Trophoblast cell (in vitro differentiated cells and primary cell): ENCODE measurements at regions not wholly inside any gene's neighbourhood (a gene's known extent, or its start where the extent isn't known, plus 50 kb on each side); places are given as distances from the start of the nearest gene placed in this dataset.

Experiments
- DNase-seq, 2 donors: peaks; one replicate each; pipeline ENCODE4 v3.0.0-alpha.2; 2016
- H2AFZ ChIP-seq: 2 replicates; pipeline ENCODE4 v1.6.1; 2013; ENCODE audit warnings: low read length, moderate library complexity, mild to moderate bottlenecking; ENCODE audit not compliant: insufficient read depth, poor library complexity
- H2AK5ac ChIP-seq: 2 replicates; pipeline ENCODE4 v1.6.1; 2013; ENCODE audit warnings: mild to moderate bottlenecking, low read length
- H2BK120ac ChIP-seq: 2 replicates; pipeline ENCODE4 v1.6.1; 2013; ENCODE audit warnings: low read length, mild to moderate bottlenecking, moderate library complexity; ENCODE audit not compliant: insufficient read depth, poor library complexity
- H2BK12ac ChIP-seq: 2 replicates; pipeline ENCODE4 v1.6.1; 2013; ENCODE audit warnings: mild to moderate bottlenecking, low read length, moderate library complexity
- H2BK5ac ChIP-seq: 2 replicates; pipeline ENCODE4 v1.6.1; 2013; ENCODE audit warnings: low read length, low read depth, moderate library complexity, mild to moderate bottlenecking; ENCODE audit not compliant: poor library complexity
- H3K14ac ChIP-seq: 2 replicates; pipeline ENCODE4 v1.6.1; 2013; ENCODE audit warnings: mild to moderate bottlenecking, low read length
- H3K18ac ChIP-seq: 2 replicates; pipeline ENCODE4 v1.6.1; 2013; ENCODE audit warnings: mild to moderate bottlenecking, low read length
- H3K23ac ChIP-seq: 2 replicates; pipeline ENCODE4 v1.6.1; 2013; ENCODE audit warnings: low read length
- H3K27ac ChIP-seq: 2 replicates; pipeline ENCODE4 v1.5.1; 2013; ENCODE audit warnings: low read depth, mild to moderate bottlenecking, inconsistent platforms, low read length, moderate library complexity
- H3K27me3 ChIP-seq: 2 replicates; pipeline ENCODE4 v1.6.1; 2013; ENCODE audit warnings: inconsistent platforms, mild to moderate bottlenecking, low read length, moderate library complexity; ENCODE audit not compliant: insufficient read depth
- H3K36me3 ChIP-seq, 2 experiments: 1 replicate in 1 of 2; 2 replicates in 1 of 2; pipeline ENCODE4 v1.6.1; 2013; ENCODE audit warnings: low read length in 2 of 2, mild to moderate bottlenecking in 2 of 2, moderate library complexity in 1 of 2; ENCODE audit not compliant: insufficient read depth in 2 of 2, control insufficient read depth in 1 of 2
- H3K4ac ChIP-seq: 2 replicates; pipeline ENCODE4 v1.6.1; 2013; ENCODE audit warnings: low read depth, mild to moderate bottlenecking, low read length, moderate library complexity
- H3K4me1 ChIP-seq, 2 experiments: 1 replicate in 1 of 2; 2 replicates in 1 of 2; pipeline ENCODE4 v1.6.1; 2013; ENCODE audit warnings: low read length in 2 of 2, mild to moderate bottlenecking in 2 of 2, moderate library complexity in 1 of 2; ENCODE audit not compliant: insufficient read depth in 2 of 2, control insufficient read depth in 1 of 2
- H3K4me2 ChIP-seq: 2 replicates; pipeline ENCODE4 v1.6.1; 2013; ENCODE audit warnings: inconsistent platforms, mild to moderate bottlenecking, low read length, moderate library complexity
- H3K4me3 ChIP-seq: 2 replicates; pipeline ENCODE4 v1.5.1; 2013; ENCODE audit warnings: mild to moderate bottlenecking, low read depth, low read length, inconsistent platforms
- H3K79me1 ChIP-seq: one replicate; pipeline ENCODE4 v1.6.1; 2013; ENCODE audit warnings: low read length
- H3K79me2 ChIP-seq: 2 replicates; pipeline ENCODE4 v1.6.1; 2013; ENCODE audit warnings: low read length, mild to moderate bottlenecking; ENCODE audit not compliant: control insufficient read depth, insufficient read depth, poor library complexity
- H3K9ac ChIP-seq: 2 replicates; pipeline ENCODE4 v1.6.1; 2013; ENCODE audit warnings: mild to moderate bottlenecking, low read length
- H3K9me3 ChIP-seq: 2 replicates; pipeline ENCODE4 v1.6.1; 2013; ENCODE audit warnings: low read depth, mild to moderate bottlenecking, control low read depth, inconsistent platforms, low read length; ENCODE audit not compliant: insufficient read depth
- H4K12ac ChIP-seq: 2 replicates; pipeline ENCODE4 v1.6.1; 2013; ENCODE audit warnings: low read depth, mild to moderate bottlenecking, low read length, moderate library complexity
- H4K8ac ChIP-seq: 2 replicates; pipeline ENCODE4 v1.6.1; 2013; ENCODE audit warnings: low read depth, mild to moderate bottlenecking, low read length, moderate library complexity
- H4K91ac ChIP-seq: one replicate; pipeline ENCODE4 v1.6.1; 2013; ENCODE audit warnings: low read depth, mild to moderate bottlenecking, low read length, moderate library complexity
- WGBS: extraction: QIAGEN DNeasy Blood & Tissue Kit; methylation state at CpG from one replicate; pipeline ENCODE4 v1.1.7; 2013; ENCODE audit warnings: missing lambda C conversion rate; ENCODE audit not compliant: insufficient read length, insufficient coverage; ENCODE audit errors: extremely low coverage; 5-methylcytosine and 5-hydroxymethylcytosine counted together

DNA sequence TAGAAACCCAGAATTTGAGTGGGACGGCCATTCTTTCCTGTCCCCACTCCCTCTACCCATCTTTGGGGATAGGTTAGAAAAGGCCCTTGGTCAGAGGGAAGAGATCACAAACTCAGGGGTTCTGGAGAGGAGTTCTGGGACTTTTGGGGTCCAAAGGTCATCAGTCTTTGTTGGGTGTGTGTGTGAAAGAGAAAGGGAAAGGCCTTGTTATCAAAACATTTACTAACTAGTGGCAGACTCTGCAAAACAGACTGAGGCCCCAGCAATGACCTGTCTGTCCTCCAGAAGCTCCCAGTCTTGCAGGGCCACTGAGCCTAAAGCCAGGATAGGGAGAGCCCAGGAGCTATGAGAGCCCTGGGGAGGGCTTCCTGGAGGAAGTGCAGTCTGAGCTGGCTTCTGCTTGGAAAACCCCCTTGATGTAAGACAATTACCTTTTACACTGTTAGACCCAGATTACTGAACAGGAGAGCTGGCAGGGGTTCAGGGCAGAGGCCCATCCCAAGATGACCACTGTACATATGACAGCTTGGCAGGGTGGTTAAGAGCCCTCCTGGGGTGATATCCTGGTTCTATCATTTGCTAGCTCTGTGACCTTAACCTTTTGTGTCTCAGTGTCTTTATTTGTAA is 429.1 kb upstream of the CCDC196 start:
- H3K27ac ChIP-seq: no peak overlapping the region
- H3K4ac ChIP-seq: no peak overlapping the region
- H4K8ac ChIP-seq: no peak overlapping the region
- H3K23ac ChIP-seq: no peak overlapping the region
- no peak for DNase-seq
- no peak overlapping the region for H3K4me3 ChIP-seq
- H4K12ac ChIP-seq: no peak overlapping the region
- no peaks in the 10 kb centered on the region for H3K27me3 ChIP-seq
- no peaks in the 10 kb centered on the region for H3K79me2 ChIP-seq
- H3K36me3 ChIP-seq: no peaks in the 10 kb centered on the region
- no peaks in the 10 kb centered on the region for H3K4me1 ChIP-seq
- no peak overlapping the region for H3K9ac ChIP-seq
- H3K18ac ChIP-seq: no peak overlapping the region
- H3K9me3 ChIP-seq: peaks cover 2% of the 10 kb centered on the region
- H3K14ac ChIP-seq: no peak overlapping the region
- WGBS: no CpG with 5 or more reads among the region's 1 CpG
- H3K4me2 ChIP-seq: no peak overlapping the region
- H3K79me1 ChIP-seq: no peaks in the 10 kb centered on the region
- H2BK5ac ChIP-seq: no peak overlapping the region
- H2AK5ac ChIP-seq: no peak overlapping the region
- no peak overlapping the region for H4K91ac ChIP-seq
- no peak overlapping the region for H2BK120ac ChIP-seq
- no peak overlapping the region for H2AFZ ChIP-seq
- no peak overlapping the region for H2BK12ac ChIP-seq

DNA sequence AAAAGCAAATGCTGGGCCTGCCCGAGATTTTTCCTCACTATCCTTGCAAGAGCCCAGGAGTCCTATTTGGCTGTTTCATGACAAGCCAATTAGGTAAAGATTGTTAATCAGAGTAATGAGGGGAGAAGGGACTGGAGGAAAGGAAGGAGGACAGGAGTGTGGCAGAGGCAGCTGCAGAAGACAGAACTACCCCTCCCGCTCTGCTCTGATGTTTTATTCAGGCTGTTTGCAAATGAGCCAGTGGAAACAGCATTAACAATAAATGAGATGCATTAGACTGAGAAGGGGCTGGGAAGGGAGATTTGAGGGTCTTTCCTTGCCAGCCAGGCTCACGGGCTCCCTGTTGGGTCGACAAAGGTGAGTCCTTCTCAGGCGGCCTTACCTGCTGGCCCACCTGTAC is 421.0 kb upstream of the CCDC196 start:
- H4K12ac ChIP-seq: no peak overlapping the region
- no peak overlapping the region for H2BK120ac ChIP-seq
- no peak overlapping the region for H3K18ac ChIP-seq
- no peak overlapping the region for H3K23ac ChIP-seq
- no peak overlapping the region for H3K4me2 ChIP-seq
- peaks cover 0 to 1% of the 10 kb centered on the region in 2 experiments for H3K4me1 ChIP-seq
- H3K9ac ChIP-seq: no peak overlapping the region
- H3K36me3 ChIP-seq: no peaks in the 10 kb centered on the region
- H2AK5ac ChIP-seq: no peak overlapping the region
- no peak for DNase-seq
- H2BK12ac ChIP-seq: no peak overlapping the region
- H3K14ac ChIP-seq: no peak overlapping the region
- H4K91ac ChIP-seq: no peak overlapping the region
- H4K8ac ChIP-seq: no peak overlapping the region
- no peaks in the 10 kb centered on the region for H3K9me3 ChIP-seq
- no peaks in the 10 kb centered on the region for H3K79me1 ChIP-seq
- no peak overlapping the region for H3K4ac ChIP-seq
- no peaks in the 10 kb centered on the region for H3K27me3 ChIP-seq
- no peak overlapping the region for H2BK5ac ChIP-seq
- H3K4me3 ChIP-seq: no peak overlapping the region
- no peaks in the 10 kb centered on the region for H3K79me2 ChIP-seq
- WGBS: no CpG with 5 or more reads among the region's 5 CpGs
- no peak overlapping the region for H3K27ac ChIP-seq
- no peak overlapping the region for H2AFZ ChIP-seq

DNA sequence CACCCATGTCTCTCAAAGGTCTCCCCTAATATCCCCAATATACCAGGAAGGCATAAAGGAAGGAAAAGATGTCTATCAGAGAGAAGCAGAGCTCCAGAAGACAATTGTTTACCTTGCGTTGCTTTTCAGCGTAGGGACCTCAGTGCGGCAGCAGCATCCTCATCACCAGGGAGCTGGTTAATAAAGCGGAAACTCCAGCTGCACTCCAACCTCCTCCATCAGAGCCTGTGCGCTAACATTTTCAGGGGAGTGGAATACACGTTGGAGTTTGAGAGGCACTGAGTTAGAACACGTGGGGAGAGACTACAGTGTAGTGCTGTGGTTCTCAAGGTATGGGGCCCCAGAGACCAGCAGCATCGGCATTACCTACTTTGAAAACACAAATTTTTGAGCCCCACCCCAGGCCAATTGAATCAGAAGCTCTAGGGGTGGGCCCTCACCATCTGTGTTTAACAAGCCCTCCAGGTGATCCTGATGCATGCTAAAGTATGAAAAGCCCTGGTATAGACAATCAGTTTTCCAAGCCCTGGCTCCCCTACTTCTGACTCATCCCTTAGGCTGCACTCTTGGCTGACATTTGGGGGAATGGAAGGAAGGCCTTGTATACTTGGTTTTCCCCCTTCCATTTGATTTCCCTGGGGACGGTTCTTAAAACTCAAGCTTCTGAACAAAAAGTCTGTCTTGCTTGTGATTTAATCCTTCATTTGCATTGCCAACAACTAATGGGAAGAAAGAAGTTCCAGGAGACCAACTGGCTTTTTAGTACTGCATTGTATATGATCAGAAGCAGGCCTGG is 419.0 kb upstream of the CCDC196 start:
- Histone ChIP-seq H2BK5ac (no peak overlapping the region), H3K9ac (no peak overlapping the region), H4K12ac (no peak overlapping the region), H3K18ac (no peak overlapping the region), H3K27ac (no peak overlapping the region), H2AFZ (no peak overlapping the region), H3K4me1 (peaks cover 0 to 1% of the 10 kb centered on the region in 2 experiments), H2BK12ac (no peak overlapping the region), H3K79me2 (no peaks in the 10 kb centered on the region), H4K8ac (no peak overlapping the region), H3K23ac (no peak overlapping the region), H2AK5ac (no peak overlapping the region), H3K4me3 (no peak overlapping the region), H3K27me3 (no peaks in the 10 kb centered on the region), H2BK120ac (no peak overlapping the region), H3K14ac (no peak overlapping the region), H3K4me2 (no peak overlapping the region), H3K36me3 (no peaks in the 10 kb centered on the region), H3K79me1 (no peaks in the 10 kb centered on the region), H3K9me3 (no peaks in the 10 kb centered on the region), H3K4ac (no peak overlapping the region), H4K91ac (no peak overlapping the region)
- no CpG with 5 or more reads among the region's 9 CpGs for WGBS
- DNase-seq: no peak

GRCh38 chr14:66069036-66069435 is 417.1 kb upstream of the CCDC196 start:
- no peak overlapping the region for H3K4me3 ChIP-seq
- no peaks in the 10 kb centered on the region for H3K27me3 ChIP-seq
- H3K9ac ChIP-seq: no peak overlapping the region
- DNase-seq: peak in 1 of 2 donors; percentile 35
- no CpG with 5 or more reads among the region's 2 CpGs for WGBS
- no peaks in the 10 kb centered on the region for H3K79me1 ChIP-seq
- no peak overlapping the region for H3K27ac ChIP-seq
- H3K23ac ChIP-seq: no peak overlapping the region
- H2BK12ac ChIP-seq: no peak overlapping the region
- H2BK120ac ChIP-seq: no peak overlapping the region
- H3K4ac ChIP-seq: no peak overlapping the region
- H3K4me1 ChIP-seq: peaks cover 0 to 1% of the 10 kb centered on the region in 2 experiments
- no peak overlapping the region for H4K12ac ChIP-seq
- no peaks in the 10 kb centered on the region for H3K79me2 ChIP-seq
- no peak overlapping the region for H2AFZ ChIP-seq
- H4K91ac ChIP-seq: no peak overlapping the region
- H3K9me3 ChIP-seq: no peaks in the 10 kb centered on the region
- no peak overlapping the region for H3K4me2 ChIP-seq
- H3K18ac ChIP-seq: no peak overlapping the region
- no peaks in the 10 kb centered on the region for H3K36me3 ChIP-seq
- no peak overlapping the region for H3K14ac ChIP-seq
- H2AK5ac ChIP-seq: no peak overlapping the region
- no peak overlapping the region for H2BK5ac ChIP-seq
- no peak overlapping the region for H4K8ac ChIP-seq
